ENCODE measurements at regions not wholly inside any gene's neighbourhood (a gene's known extent, or its start where the extent isn't known, plus 50 kb on each side); places are given as distances from the start of the nearest gene placed in this dataset.

GRCh38 chr4:111068883-111069282 lies 446.0 kb upstream of the PITX2 start:
- Histone ChIP-seq H3K36me3 (ENCODE audit: control insufficient read depth in 2 of 2, extremely low read depth in 1 of 2, insufficient read depth in 2 of 2, low read length in 2 of 2) (no peaks in the 10 kb centered on the region), H3K4me3 (replicated peaks in 1 of 3; ENCODE audit: insufficient read depth in 1 of 3, low read depth in 1 of 3, low read length in 3 of 3) (no peak overlapping the region), H3K27ac (ENCODE audit: insufficient read depth, low read depth, low read length) (no peak overlapping the region), H2AFZ (ENCODE audit: low read depth, low read length) (no peak overlapping the region), H3K4me2 (ENCODE audit: insufficient read depth, low read length) (no peak overlapping the region), H3K9me3 (replicated peaks; ENCODE audit: control insufficient read depth, insufficient read depth, low read length) (no peaks in the 10 kb centered on the region), H4K20me1 (replicated peaks; ENCODE audit: control insufficient read depth, extremely low read depth, insufficient read depth, low read length) (no peaks in the 10 kb centered on the region), H3K9me1 (replicated peaks; ENCODE audit: control insufficient read depth, extremely low read depth, insufficient read depth, low read length) (no peaks in the 10 kb centered on the region), H3K27me3 (ENCODE audit: control insufficient read depth in 2 of 2, insufficient read depth in 2 of 2, low read length in 2 of 2) (no peaks in the 10 kb centered on the region), H3K4me1 (ENCODE audit: control insufficient read depth, extremely low read depth, insufficient read depth, low read length) (no peaks in the 10 kb centered on the region), H3K79me2 (ENCODE audit: control insufficient read depth, insufficient read depth, low read length) (no peaks in the 10 kb centered on the region), H3K9ac (replicated peaks; ENCODE audit: extremely low read depth, insufficient read depth, low read length) (no peak overlapping the region)
- CTCF ChIA-PET = no interaction called here
- BruUV-seq (replicated peaks) = no TSS peak
- intact Hi-C loops (cut with micrococcal nuclease) = no loop called here
- FAIRE-seq (no peak), DNase-seq (ENCODE audit: low read depth, low spot score) (no peak)
- POLR2A ChIA-PET = no interaction called here
- no peak for TF ChIP-seq FOS (IDR thresholded peaks at IDR 0.05; ENCODE audit: borderline replicate concordance, insufficient read depth, low read length)
- TF ChIP-seq EZH2 (IDR thresholded peaks at IDR 0.05; ENCODE audit: borderline replicate concordance, low read depth, low read length, severe bottlenecking) = no peak
- no peak for TF ChIP-seq MAX (IDR thresholded peaks at IDR 0.05; ENCODE audit: insufficient read depth, insufficient read length)
- no peak for TF ChIP-seq JUN (IDR thresholded peaks at IDR 0.05; ENCODE audit: borderline replicate concordance, insufficient read depth, insufficient read length, low read depth)
- no peak for TF ChIP-seq GATA2 (IDR thresholded peaks at IDR 0.05; ENCODE audit: insufficient read depth, insufficient read length, low read depth, low read length)
- no peak for TF ChIP-seq CTCF (IDR thresholded peaks at IDR 0.05; ENCODE audit: extremely low read depth in 1 of 2, insufficient read depth in 1 of 2, low read depth in 1 of 2, low read length in 2 of 2)
- no peak for TF ChIP-seq POLR2AphosphoS5 (IDR thresholded peaks at IDR 0.05; ENCODE audit: insufficient read depth, low read depth, low read length)
- dilution Hi-C loops (cut with MboI; ENCODE audit: extremely low pct_ligation_motif_present, low sequenced_read_pairs) = no loop called here

All from endothelial cell of umbilical vein (primary cell).